Common myeloid progenitor, CD34-positive (primary cell): ENCODE measurements at regions not wholly inside any gene's neighbourhood (a gene's known extent, or its start where the extent isn't known, plus 50 kb on each side); places are given as distances from the start of the nearest gene placed in this dataset.

Experiments
- CTCF ChIA-PET: fragments of 350-600 bp; sonication (Branson Sonifier 250); formaldehyde crosslinking; loops from one replicate; lab custom pipeline; 2021; ENCODE audit warnings: antibody characterized with exemption; lab: Charles Lee
- POLR2A ChIA-PET: fragments of 350-600 bp; sonication (Branson Sonifier 250); formaldehyde crosslinking; loops from one replicate; lab custom pipeline; 2021; ENCODE audit warnings: antibody characterized with exemption; lab: Charles Lee
- DNase-seq, 3 donors: peaks; one replicate each; pipeline versions ENCODE4 v3.0.0 to v3.0.0-alpha.2; 2013
- H3K27ac ChIP-seq, 2 experiments: 1 replicate in 1 of 2; 2 replicates in 1 of 2; pipeline ENCODE4 v1.7.0; 2013; ENCODE audit warnings: inconsistent platforms in 2 of 2, low read length in 2 of 2, mild to moderate bottlenecking in 2 of 2, low read depth in 1 of 2, moderate library complexity in 1 of 2; ENCODE audit not compliant: severe bottlenecking in 2 of 2, insufficient read depth in 1 of 2, poor library complexity in 1 of 2
- H3K27me3 ChIP-seq, 5 experiments: replicated peaks in 2 of 5; 1 replicate in 3 of 5; 2 replicates in 2 of 5; pipeline versions ENCODE4 v1.6.1 to v1.7.0; 2013; ENCODE audit warnings: low read length in 4 of 5, mild to moderate bottlenecking in 2 of 5, moderate library complexity in 2 of 5, inconsistent platforms in 1 of 5; ENCODE audit not compliant: insufficient read depth in 5 of 5, control insufficient read depth in 4 of 5
- H3K36me3 ChIP-seq, 4 experiments: 1 replicate in 2 of 4; 2 replicates in 2 of 4; pipeline versions ENCODE4 v1.6.1 to v1.7.0; 2013; ENCODE audit warnings: low read length in 3 of 4, control low read depth in 1 of 4, mild to moderate bottlenecking in 1 of 4; ENCODE audit not compliant: control insufficient read depth in 4 of 4, insufficient read depth in 4 of 4
- H3K4me1 ChIP-seq, 4 experiments: 1 replicate in 3 of 4; 2 replicates in 1 of 4; pipeline versions ENCODE4 v1.6.1 to v1.7.1; 2013; ENCODE audit warnings: low read length in 3 of 4, mild to moderate bottlenecking in 3 of 4, control low read depth in 1 of 4, inconsistent platforms in 1 of 4, moderate library complexity in 1 of 4; ENCODE audit not compliant: control insufficient read depth in 4 of 4, insufficient read depth in 4 of 4; ENCODE audit errors: control extremely low read depth in 1 of 4
- H3K4me3 ChIP-seq, 7 experiments: 1 replicate in 4 of 7; 2 replicates in 3 of 7; pipeline versions ENCODE4 v1.5.1 to v1.7.0; 2013; ENCODE audit warnings: mild to moderate bottlenecking in 7 of 7, low read length in 6 of 7, moderate library complexity in 6 of 7, inconsistent platforms in 2 of 7, low read depth in 2 of 7, control low read depth in 1 of 7; ENCODE audit not compliant: insufficient read depth in 4 of 7, control insufficient read depth in 1 of 7; ENCODE audit errors: extremely low read depth in 1 of 7
- H3K9me3 ChIP-seq, 5 experiments: 1 replicate in 4 of 5; 2 replicates in 1 of 5; pipeline versions ENCODE4 v1.6.1 to v1.7.1; 2013; ENCODE audit warnings: low read length in 4 of 5, mild to moderate bottlenecking in 2 of 5, inconsistent platforms in 1 of 5, low read depth in 1 of 5, moderate library complexity in 1 of 5; ENCODE audit not compliant: control insufficient read depth in 4 of 5, insufficient read depth in 2 of 5; ENCODE audit errors: control extremely low read depth in 1 of 5
- WGBS: methylation state at CpG from one replicate; pipeline ENCODE4 v1.1.5; 2013; ENCODE audit not compliant: insufficient coverage; 5-methylcytosine and 5-hydroxymethylcytosine counted together

DNA sequence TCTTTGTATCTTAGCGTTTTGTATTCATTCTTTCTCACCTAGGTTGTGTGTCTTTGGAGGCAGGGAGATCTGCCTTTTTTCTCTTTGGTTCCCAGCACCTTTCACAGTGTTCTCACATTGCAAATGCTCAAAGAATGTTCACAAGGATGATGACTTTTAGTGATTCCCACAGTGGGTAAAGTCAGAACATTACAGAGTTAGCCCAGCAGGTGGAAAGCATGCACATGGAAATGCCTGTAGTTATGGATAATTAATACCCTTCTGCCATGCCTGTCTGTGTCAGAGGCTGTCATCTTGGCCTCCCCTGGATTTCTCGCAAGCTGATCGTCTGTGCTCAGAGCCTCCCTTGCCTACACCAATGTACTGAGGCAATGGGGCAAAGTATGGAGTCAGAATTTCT is 458.9 kb downstream of the LMO4 start:
- H3K4me3 ChIP-seq = no peak overlapping the region
- no peak for DNase-seq
- no peaks in the 10 kb centered on the region for H3K9me3 ChIP-seq
- no peak overlapping the region for H3K27ac ChIP-seq
- H3K36me3 ChIP-seq = no peaks in the 10 kb centered on the region
- ChIA-PET POLR2A (no interaction called here), CTCF (no interaction called here)
- H3K27me3 ChIP-seq = no peaks in the 10 kb centered on the region
- H3K4me1 ChIP-seq = no peaks in the 10 kb centered on the region
- WGBS = 78% methylated on average over 3 of the region's 3 CpGs

DNA sequence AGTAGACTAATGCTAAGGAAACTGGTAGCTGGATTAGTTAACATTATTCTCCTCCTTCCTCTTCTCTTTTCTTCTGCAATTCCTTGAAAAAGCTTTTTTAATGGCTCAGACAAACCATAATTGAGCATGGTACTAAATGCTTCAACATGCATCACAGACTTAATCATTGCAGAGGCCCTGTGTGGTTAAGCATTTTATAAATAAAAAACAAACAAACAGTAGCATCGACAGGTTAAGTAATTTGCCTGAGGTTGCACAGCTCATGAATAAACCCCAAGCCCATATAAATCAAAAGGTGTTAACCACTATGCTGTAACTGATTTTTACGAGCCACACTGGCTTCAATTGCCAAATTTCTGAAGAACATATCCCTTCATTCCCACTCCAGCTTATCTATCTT is 462.1 kb downstream of the LMO4 start:
- Histone ChIP-seq H3K36me3 (no peaks in the 10 kb centered on the region), H3K4me1 (no peaks in the 10 kb centered on the region), H3K27ac (no peak overlapping the region), H3K9me3 (no peaks in the 10 kb centered on the region), H3K4me3 (no peak overlapping the region), H3K27me3 (no peaks in the 10 kb centered on the region)
- POLR2A ChIA-PET = no interaction called here
- no CpG with 5 or more reads among the region's 2 CpGs for WGBS
- CTCF ChIA-PET = no interaction called here
- no peak for DNase-seq

DNA sequence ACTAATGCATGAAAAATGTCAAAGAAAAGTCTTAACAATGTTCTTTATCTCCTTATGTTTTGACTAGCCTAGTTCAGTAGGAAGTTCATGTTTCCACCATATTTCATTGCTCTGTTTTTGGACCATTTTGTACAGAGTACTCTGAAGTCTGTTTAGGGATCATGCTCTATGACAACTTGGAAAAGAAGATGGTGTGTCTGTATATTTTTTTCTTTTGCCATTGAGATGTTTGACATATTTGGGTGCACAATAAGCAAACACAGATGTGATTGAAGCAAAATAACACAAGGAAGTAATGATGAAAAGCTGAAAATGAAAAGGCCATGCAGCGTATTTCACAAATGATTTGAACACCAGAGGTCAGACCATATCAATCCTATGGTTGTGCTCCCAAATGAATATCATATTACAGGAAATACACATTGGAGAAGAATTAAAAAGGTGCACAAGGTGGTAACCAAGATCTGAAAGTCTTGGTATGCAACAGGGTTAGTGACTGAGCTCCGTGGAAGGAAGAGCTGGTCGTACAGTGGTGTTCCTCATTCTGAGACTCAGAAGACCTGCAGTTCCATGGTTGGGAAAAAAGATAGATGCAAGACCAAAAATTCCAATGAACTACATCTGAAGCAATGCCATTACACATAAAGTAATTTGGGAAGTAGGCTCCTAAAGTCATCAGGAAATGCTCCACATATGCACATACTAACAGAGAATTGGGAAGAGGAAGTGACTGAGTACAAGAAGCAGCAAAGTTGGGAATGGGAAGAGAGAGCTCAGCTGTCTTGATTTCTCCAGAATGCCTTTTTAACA is 463.5 kb downstream of the LMO4 start:
- POLR2A ChIA-PET = interaction anchor here (0.7 kb wide), 1 partner anchor 231 kb away, joined by 4 read pairs; no protein-coding TSS in a partner anchor
- CTCF ChIA-PET = interaction anchor here (0.6 to 0.7 kb wide), 2 partner anchors 12 to 162 kb away, joined by 3 read pairs; no protein-coding TSS in a partner anchor

DNA sequence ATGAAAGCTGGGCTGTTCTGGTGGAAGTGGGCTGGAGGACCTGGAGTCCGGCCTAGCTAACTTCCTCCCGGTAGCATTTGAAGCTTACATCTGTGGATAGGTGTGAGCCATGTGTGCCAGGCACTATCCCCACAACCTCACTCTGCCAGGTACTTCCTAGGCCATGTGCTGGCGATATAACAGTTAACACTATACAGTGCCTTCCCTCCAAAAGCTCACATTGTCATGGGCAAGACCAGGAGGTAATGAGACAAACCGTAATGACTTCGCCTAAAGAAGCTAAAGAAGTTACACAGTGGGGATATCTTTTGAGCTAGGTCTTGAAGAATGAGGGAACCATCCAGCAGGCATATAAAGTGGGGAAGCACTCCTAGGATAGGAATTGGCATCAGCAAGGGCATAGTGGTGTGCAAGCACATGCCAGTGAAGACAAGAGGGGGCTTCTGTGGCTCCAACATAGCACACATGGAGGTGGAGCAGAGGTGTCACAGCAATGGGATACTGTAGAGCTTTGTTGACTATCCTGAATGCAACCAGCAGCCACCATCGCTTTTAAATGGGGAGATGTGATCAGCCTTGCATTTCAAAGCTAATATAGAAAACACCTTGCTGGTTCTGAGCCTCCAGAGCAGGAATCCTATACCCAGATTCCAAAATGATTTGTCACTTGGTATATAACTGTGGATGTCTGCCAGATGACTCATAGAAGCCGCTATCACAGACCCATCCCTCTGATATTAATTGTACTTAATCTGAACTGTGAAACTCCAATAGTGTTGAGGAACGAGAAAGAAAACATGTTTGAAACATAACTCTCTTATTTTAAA is 466.3 kb downstream of the LMO4 start:
- CTCF ChIA-PET = no interaction called here
- WGBS = 93% methylated on average over 2 of the region's 8 CpGs
- no peak for DNase-seq

More for the DNA sequence above, 463.5 kb downstream of the LMO4 start:
- Histone ChIP-seq H3K4me1 (no peaks in the 10 kb centered on the region), H3K27me3 (no peaks in the 10 kb centered on the region), H3K9me3 (no peaks in the 10 kb centered on the region), H3K36me3 (no peaks in the 10 kb centered on the region), H3K4me3 (no peak overlapping the region), H3K27ac (no peak overlapping the region)
- WGBS = 55% methylated on average over 2 of the region's 3 CpGs
- no peak for DNase-seq

DNA sequence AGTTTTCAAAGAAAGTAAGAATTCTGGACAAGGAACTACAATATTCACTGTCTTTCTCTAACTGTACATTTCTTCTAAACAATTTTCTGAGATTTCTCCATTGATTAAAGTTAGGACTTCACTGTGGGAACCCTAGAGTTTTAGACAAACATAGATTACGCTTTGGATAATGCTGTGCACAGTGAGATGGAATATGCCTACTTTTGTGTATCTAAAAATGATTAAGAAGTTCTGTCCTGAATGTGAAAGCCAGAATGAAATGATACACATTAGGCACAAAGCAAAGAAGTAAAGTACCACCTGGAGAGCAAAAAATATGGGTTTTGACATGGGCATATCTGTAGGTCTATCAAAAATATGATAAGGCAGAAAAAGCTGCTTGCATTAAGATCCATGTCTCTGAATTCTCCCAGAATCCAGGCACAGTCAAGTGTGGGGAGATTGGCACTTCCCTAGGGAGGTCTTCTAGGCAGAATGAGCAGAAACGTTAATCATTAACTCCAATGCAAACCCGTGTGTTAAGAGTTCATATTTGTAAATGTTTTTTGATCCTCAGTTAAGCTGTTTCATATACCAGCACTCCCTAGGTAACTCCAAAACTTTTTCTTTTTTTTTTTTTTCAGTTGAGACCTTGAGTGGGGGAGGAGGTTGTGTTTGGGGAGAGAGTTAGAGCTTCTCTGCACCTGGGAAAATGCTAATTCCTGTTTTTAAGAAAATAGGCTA is 467.1 kb downstream of the LMO4 start:
- Histone ChIP-seq H3K4me1 (no peaks in the 10 kb centered on the region), H3K4me3 (no peak overlapping the region), H3K36me3 (no peaks in the 10 kb centered on the region), H3K9me3 (no peaks in the 10 kb centered on the region), H3K27me3 (no peaks in the 10 kb centered on the region), H3K27ac (no peak overlapping the region)
- no peak for DNase-seq
- ChIA-PET CTCF (no interaction called here), POLR2A (interaction anchor here (0.6 kb wide), 1 partner anchor 46 kb away, joined by 4 read pairs; no protein-coding TSS in a partner anchor)
- WGBS = 100% methylated on average over 1 of the region's 3 CpGs

More for the DNA sequence above, 466.3 kb downstream of the LMO4 start:
- POLR2A ChIA-PET = no interaction called here
- Histone ChIP-seq H3K9me3 (no peaks in the 10 kb centered on the region), H3K4me1 (no peaks in the 10 kb centered on the region), H3K27ac (no peak overlapping the region), H3K4me3 (no peak overlapping the region), H3K27me3 (no peaks in the 10 kb centered on the region), H3K36me3 (no peaks in the 10 kb centered on the region)

DNA sequence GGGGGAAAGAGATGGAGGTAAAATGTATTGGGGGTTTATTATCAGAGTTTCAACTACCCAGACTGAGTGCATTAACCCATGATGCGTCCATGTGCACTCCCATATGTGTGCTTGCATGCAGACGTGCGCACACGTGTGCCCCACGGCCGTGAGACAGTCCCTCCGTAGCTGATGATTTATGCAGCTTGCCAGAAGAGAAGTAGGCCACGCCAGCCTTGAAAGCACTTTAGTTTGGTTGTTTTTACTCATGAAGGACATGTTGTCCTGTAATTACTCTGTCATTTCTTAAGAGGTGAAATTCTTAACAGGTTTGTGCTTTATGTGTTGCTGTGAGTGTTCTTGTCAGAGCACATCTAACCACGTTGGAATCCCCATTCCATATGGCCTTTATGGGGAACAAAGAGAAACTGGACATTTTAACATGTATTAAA is 467.8 kb downstream of the LMO4 start:
- ChIA-PET CTCF (no interaction called here), POLR2A (no interaction called here)
- Histone ChIP-seq H3K27me3 (no peaks in the 10 kb centered on the region), H3K9me3 (no peaks in the 10 kb centered on the region), H3K4me3 (no peak overlapping the region), H3K27ac (no peak overlapping the region), H3K36me3 (no peaks in the 10 kb centered on the region), H3K4me1 (no peaks in the 10 kb centered on the region)
- WGBS = 76% methylated on average over 8 of the region's 9 CpGs
- DNase-seq = no peak
